Astrocyte (in vitro differentiated cells and primary cell): ENCODE measurements at regions not wholly inside any gene's neighbourhood (a gene's known extent, or its start where the extent isn't known, plus 50 kb on each side); places are given as distances from the start of the nearest gene placed in this dataset.

Experiments used
- CTCF ChIP-seq: IDR thresholded peaks from 2 replicates; pipeline ENCODE4 v1.5.1; 2011; ENCODE audit warnings: low read depth, mild to moderate bottlenecking, inconsistent platforms, low read length, moderate library complexity; ENCODE audit not compliant: insufficient read depth
- EZH2 ChIP-seq: IDR thresholded peaks from 2 replicates; pipeline ENCODE4 v1.6.1; 2012; ENCODE audit warnings: mild to moderate bottlenecking, low read length, inconsistent platforms; ENCODE audit not compliant: insufficient read depth

DNA sequence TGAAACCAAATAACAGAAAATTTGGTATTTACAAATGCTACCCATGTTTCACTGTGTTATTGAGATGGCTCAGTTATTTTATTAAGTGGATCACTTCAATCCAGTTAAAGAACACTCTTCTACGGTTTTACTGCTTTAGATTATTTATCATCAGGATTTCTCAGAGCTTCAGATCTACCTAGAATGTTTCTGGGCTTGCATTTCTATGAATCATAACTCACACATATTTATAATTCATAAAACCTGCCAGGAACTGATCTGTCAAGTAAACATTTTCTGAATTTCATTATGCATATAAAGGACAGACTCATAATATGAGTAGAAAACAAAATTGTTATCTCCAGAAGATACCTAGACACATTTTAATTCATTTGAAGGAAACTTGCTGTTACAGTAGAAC lies 1172.3 kb upstream of the LRRTM3 start:
- no peak for TF ChIP-seq CTCF
- no peak for TF ChIP-seq EZH2
